Ishikawa (cell line): ENCODE measurements at regions not wholly inside any gene's neighbourhood (a gene's known extent, or its start where the extent isn't known, plus 50 kb on each side); places are given as distances from the start of the nearest gene placed in this dataset.

Experiments
- CEBPB ChIP-seq: IDR thresholded peaks from 2 replicates; pipeline ENCODE4 v1.6.1; 2012
- CREB1 ChIP-seq: IDR thresholded peaks from 2 replicates; pipeline ENCODE4 v1.6.1; 2012; ENCODE audit warnings: low read depth
- EGR1 ChIP-seq: IDR thresholded peaks from 2 replicates; pipeline ENCODE4 v1.6.1; 2012
- EP300 ChIP-seq: IDR thresholded peaks from 2 replicates; pipeline ENCODE4 v1.6.1; 2012; ENCODE audit warnings: borderline replicate concordance
- FOXM1 ChIP-seq: IDR thresholded peaks from 2 replicates; pipeline ENCODE4 v1.6.1; 2012; ENCODE audit warnings: low read depth, borderline replicate concordance
- MAX ChIP-seq: IDR thresholded peaks from 2 replicates; pipeline ENCODE4 v1.6.1; 2012
- NFIC ChIP-seq: IDR thresholded peaks from 2 replicates; pipeline ENCODE4 v1.6.1; 2012
- RAD21 ChIP-seq: IDR thresholded peaks from 2 replicates; pipeline ENCODE4 v1.6.1; 2012; ENCODE audit warnings: low read depth
- TAF1 ChIP-seq: IDR thresholded peaks from 2 replicates; pipeline ENCODE4 v1.6.1; 2012; ENCODE audit warnings: low read depth, mild to moderate bottlenecking
- TCF12 ChIP-seq: IDR thresholded peaks from 2 replicates; pipeline ENCODE4 v1.6.1; 2012; ENCODE audit warnings: low read depth
- TEAD4 ChIP-seq: IDR thresholded peaks from 2 replicates; pipeline ENCODE4 v1.6.1; 2012
- YY1 ChIP-seq: IDR thresholded peaks from 2 replicates; pipeline ENCODE4 v1.6.1; 2012; ENCODE audit warnings: low read depth
- ZBTB7A ChIP-seq: IDR thresholded peaks from 2 replicates; pipeline ENCODE4 v1.6.1; 2012; ENCODE audit warnings: low read depth
- TF ChIP-seq, protein P1 (sequence below): IDR thresholded peaks from 2 replicates; pipeline ENCODE4 v1.6.1; 2012
- TF ChIP-seq, protein P2 (sequence below): IDR thresholded peaks from 2 replicates; pipeline ENCODE4 v1.6.1; 2012; ENCODE audit warnings: low read depth, mild to moderate bottlenecking

GRCh38 chr4:14280567-14280966 is 653.0 kb upstream of the BOD1L1 start:
- TF ChIP-seq, protein P1, sequence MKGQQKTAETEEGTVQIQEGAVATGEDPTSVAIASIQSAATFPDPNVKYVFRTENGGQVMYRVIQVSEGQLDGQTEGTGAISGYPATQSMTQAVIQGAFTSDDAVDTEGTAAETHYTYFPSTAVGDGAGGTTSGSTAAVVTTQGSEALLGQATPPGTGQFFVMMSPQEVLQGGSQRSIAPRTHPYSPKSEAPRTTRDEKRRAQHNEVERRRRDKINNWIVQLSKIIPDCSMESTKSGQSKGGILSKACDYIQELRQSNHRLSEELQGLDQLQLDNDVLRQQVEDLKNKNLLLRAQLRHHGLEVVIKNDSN = no peak
- TF ChIP-seq TCF12 (no peak), YY1 (no peak), CREB1 (no peak), EP300 (no peak), NFIC (no peak), EGR1 (no peak), CEBPB (no peak), MAX (no peak), ZBTB7A (no peak), TEAD4 (no peak), RAD21 (no peak), FOXM1 (no peak), TAF1 (no peak)
- TF ChIP-seq, protein P2, sequence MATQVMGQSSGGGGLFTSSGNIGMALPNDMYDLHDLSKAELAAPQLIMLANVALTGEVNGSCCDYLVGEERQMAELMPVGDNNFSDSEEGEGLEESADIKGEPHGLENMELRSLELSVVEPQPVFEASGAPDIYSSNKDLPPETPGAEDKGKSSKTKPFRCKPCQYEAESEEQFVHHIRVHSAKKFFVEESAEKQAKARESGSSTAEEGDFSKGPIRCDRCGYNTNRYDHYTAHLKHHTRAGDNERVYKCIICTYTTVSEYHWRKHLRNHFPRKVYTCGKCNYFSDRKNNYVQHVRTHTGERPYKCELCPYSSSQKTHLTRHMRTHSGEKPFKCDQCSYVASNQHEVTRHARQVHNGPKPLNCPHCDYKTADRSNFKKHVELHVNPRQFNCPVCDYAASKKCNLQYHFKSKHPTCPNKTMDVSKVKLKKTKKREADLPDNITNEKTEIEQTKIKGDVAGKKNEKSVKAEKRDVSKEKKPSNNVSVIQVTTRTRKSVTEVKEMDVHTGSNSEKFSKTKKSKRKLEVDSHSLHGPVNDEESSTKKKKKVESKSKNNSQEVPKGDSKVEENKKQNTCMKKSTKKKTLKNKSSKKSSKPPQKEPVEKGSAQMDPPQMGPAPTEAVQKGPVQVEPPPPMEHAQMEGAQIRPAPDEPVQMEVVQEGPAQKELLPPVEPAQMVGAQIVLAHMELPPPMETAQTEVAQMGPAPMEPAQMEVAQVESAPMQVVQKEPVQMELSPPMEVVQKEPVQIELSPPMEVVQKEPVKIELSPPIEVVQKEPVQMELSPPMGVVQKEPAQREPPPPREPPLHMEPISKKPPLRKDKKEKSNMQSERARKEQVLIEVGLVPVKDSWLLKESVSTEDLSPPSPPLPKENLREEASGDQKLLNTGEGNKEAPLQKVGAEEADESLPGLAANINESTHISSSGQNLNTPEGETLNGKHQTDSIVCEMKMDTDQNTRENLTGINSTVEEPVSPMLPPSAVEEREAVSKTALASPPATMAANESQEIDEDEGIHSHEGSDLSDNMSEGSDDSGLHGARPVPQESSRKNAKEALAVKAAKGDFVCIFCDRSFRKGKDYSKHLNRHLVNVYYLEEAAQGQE = no peak

GRCh38 chr4:14284578-14284977 is 657.1 kb upstream of the BOD1L1 start:
- TF ChIP-seq CREB1 (no peak), ZBTB7A (no peak), TEAD4 (no peak), YY1 (no peak), MAX (no peak), TCF12 (no peak), CEBPB (no peak), FOXM1 (no peak), EP300 (no peak), NFIC (no peak), RAD21 (no peak), TAF1 (no peak), EGR1 (no peak)
- TF ChIP-seq, protein P1 = no peak
- TF ChIP-seq, protein P2 = no peak

DNA sequence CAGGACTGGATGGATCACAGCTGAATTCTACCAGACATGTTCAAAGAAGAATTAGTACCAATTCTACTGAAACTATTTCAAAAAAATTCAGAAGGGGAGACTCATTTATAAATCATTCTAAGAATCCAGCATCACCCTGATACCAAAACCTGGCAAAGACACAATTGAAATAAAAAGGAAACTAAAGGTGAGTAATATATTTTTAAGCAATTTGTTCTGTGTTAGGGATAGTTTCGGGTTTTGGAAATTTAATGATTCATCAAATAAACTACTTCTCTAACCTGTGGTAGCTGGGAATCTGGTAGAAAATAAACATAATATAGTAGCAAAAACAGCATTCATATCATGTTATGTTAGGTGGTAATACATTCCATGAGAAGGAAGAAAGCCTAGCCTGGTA is 662.2 kb upstream of the BOD1L1 start:
- no peak for TF ChIP-seq NFIC
- TF ChIP-seq TEAD4 = no peak
- TF ChIP-seq CREB1 = no peak
- TF ChIP-seq TCF12 = no peak
- TF ChIP-seq FOXM1 = no peak
- TF ChIP-seq, protein P2 = no peak
- no peak for TF ChIP-seq EGR1
- TF ChIP-seq TAF1 = no peak
- TF ChIP-seq CEBPB = no peak
- TF ChIP-seq EP300 = no peak
- no peak for TF ChIP-seq MAX
- no peak for TF ChIP-seq ZBTB7A
- no peak for TF ChIP-seq RAD21
- TF ChIP-seq, protein P1 = no peak
- no peak for TF ChIP-seq YY1

DNA sequence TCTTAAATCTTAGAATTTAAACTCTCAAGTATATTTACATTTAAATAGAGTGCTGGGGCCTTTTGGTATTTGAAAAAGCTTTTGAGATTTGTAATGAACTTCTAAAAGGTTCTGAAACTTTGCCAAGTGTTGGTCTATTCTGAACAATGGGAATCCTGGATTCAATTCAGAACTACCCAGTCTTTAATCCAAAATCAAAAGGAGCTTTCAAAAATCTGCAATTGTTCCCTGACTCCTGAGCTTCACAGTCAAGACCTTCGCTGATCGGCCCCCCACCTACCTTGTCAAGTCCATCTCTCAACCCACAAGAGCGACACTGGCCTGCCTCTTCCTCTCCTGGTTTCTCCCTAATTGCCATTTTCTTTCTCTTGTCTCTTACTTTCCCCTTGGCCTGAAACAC is 666.1 kb upstream of the BOD1L1 start:
- no peak for TF ChIP-seq TEAD4
- TF ChIP-seq CREB1 = no peak
- TF ChIP-seq, protein P1 = no peak
- no peak for TF ChIP-seq YY1
- TF ChIP-seq EGR1 = no peak
- TF ChIP-seq, protein P2 = no peak
- no peak for TF ChIP-seq TCF12
- no peak for TF ChIP-seq FOXM1
- no peak for TF ChIP-seq CEBPB
- TF ChIP-seq MAX = no peak
- TF ChIP-seq RAD21 = no peak
- TF ChIP-seq TAF1 = no peak
- TF ChIP-seq EP300 = no peak
- TF ChIP-seq NFIC = no peak
- no peak for TF ChIP-seq ZBTB7A
